Mesenchymal stem cell (in vitro differentiated cells and primary cell): ENCODE measurements at regions not wholly inside any gene's neighbourhood (a gene's known extent, or its start where the extent isn't known, plus 50 kb on each side); places are given as distances from the start of the nearest gene placed in this dataset.
"Not testable (repeated sequence)": the region's sequence is repeated elsewhere in the genome, so short reads cannot be mapped to it uniquely, and the experiment has no call there.

Experiments
- DNase-seq: peaks from one replicate; pipeline ENCODE4 v3.0.0-alpha.2; 2013
- H2AFZ ChIP-seq: one replicate; pipeline ENCODE4 v1.6.1; 2013; ENCODE audit warnings: low read depth, mild to moderate bottlenecking, control low read depth, inconsistent platforms, low read length, moderate library complexity
- H2AK5ac ChIP-seq: 2 replicates; pipeline ENCODE4 v1.6.1; 2013; ENCODE audit warnings: low read length, moderate library complexity, mild to moderate bottlenecking, inconsistent platforms; ENCODE audit not compliant: severe bottlenecking
- H2BK120ac ChIP-seq: one replicate; pipeline ENCODE4 v1.6.1; 2013; ENCODE audit warnings: low read depth, mild to moderate bottlenecking, inconsistent platforms, low read length, moderate library complexity
- H2BK12ac ChIP-seq, 2 experiments: one replicate each; pipeline ENCODE4 v1.6.1; 2013; ENCODE audit warnings: inconsistent platforms in 2 of 2, low read length in 2 of 2, mild to moderate bottlenecking in 2 of 2, moderate library complexity in 2 of 2, control low read depth in 1 of 2
- H2BK15ac ChIP-seq: one replicate; pipeline ENCODE4 v1.6.1; 2013; ENCODE audit warnings: mild to moderate bottlenecking, low read depth, inconsistent platforms; ENCODE audit not compliant: poor library complexity, severe bottlenecking
- H2BK5ac ChIP-seq: 2 replicates; pipeline ENCODE4 v1.6.1; 2013; ENCODE audit warnings: low read depth, mild to moderate bottlenecking, low read length, control low read depth, inconsistent platforms; ENCODE audit not compliant: poor library complexity, severe bottlenecking
- H3K14ac ChIP-seq, 2 experiments: one replicate each; pipeline ENCODE4 v1.6.1; 2013; ENCODE audit warnings: inconsistent platforms in 2 of 2, low read length in 2 of 2, control low read depth in 1 of 2, mild to moderate bottlenecking in 1 of 2, moderate library complexity in 1 of 2
- H3K18ac ChIP-seq, 2 experiments: one replicate each; pipeline ENCODE4 v1.6.1; 2013; ENCODE audit warnings: inconsistent platforms in 2 of 2, low read length in 2 of 2, control low read depth in 1 of 2, low read depth in 1 of 2, mild to moderate bottlenecking in 1 of 2
- H3K23ac ChIP-seq, 2 experiments: one replicate each; pipeline ENCODE4 v1.6.1; 2013; ENCODE audit warnings: inconsistent platforms in 2 of 2, low read length in 2 of 2, mild to moderate bottlenecking in 2 of 2, moderate library complexity in 2 of 2, control low read depth in 1 of 2
- H3K27ac ChIP-seq: 2 replicates; pipeline ENCODE4 v1.5.1; 2013; ENCODE audit warnings: mild to moderate bottlenecking, moderate library complexity, low read length, control low read depth, inconsistent platforms; ENCODE audit not compliant: poor library complexity, severe bottlenecking
- H3K27me3 ChIP-seq, 2 experiments: 2 replicates each; pipeline versions ENCODE4 v1.6.1 to v1.7.0; 2013; ENCODE audit warnings: low read length in 2 of 2, mild to moderate bottlenecking in 2 of 2, moderate library complexity in 2 of 2, control low read depth in 1 of 2, inconsistent platforms in 1 of 2; ENCODE audit not compliant: control insufficient read depth in 1 of 2, insufficient read depth in 1 of 2
- H3K36me3 ChIP-seq, 2 experiments: 2 replicates each; pipeline versions ENCODE4 v1.6.1 to v1.7.0; 2013; ENCODE audit warnings: low read length in 2 of 2, control low read depth in 1 of 2, inconsistent platforms in 1 of 2, low read depth in 1 of 2, mild to moderate bottlenecking in 1 of 2; ENCODE audit not compliant: insufficient read depth in 2 of 2, control insufficient read depth in 1 of 2
- H3K4ac ChIP-seq, 2 experiments: one replicate each; pipeline ENCODE4 v1.6.1; 2013; ENCODE audit warnings: inconsistent platforms in 2 of 2, low read length in 2 of 2, mild to moderate bottlenecking in 2 of 2, moderate library complexity in 2 of 2, control low read depth in 1 of 2, low read depth in 1 of 2
- H3K4me1 ChIP-seq: 2 replicates; pipeline ENCODE4 v1.6.1; 2013; ENCODE audit warnings: low read depth, low read length, control low read depth; ENCODE audit not compliant: control insufficient read depth, insufficient read depth
- H3K4me2 ChIP-seq: 2 replicates; pipeline ENCODE4 v1.6.1; 2013; ENCODE audit warnings: low read length, mild to moderate bottlenecking, inconsistent platforms; ENCODE audit not compliant: poor library complexity, severe bottlenecking
- H3K4me3 ChIP-seq, 2 experiments: 2 replicates each; pipeline versions ENCODE4 v1.5.1 to v1.7.0; 2013; ENCODE audit warnings: low read length in 2 of 2, mild to moderate bottlenecking in 2 of 2, control low read depth in 1 of 2, low read depth in 1 of 2; ENCODE audit not compliant: insufficient read depth in 1 of 2
- H3K79me1 ChIP-seq: replicated peaks from 2 replicates; pipeline ENCODE4 v1.6.1; 2013; ENCODE audit warnings: mild to moderate bottlenecking, control low read depth, low read length, inconsistent platforms; ENCODE audit not compliant: poor library complexity, severe bottlenecking
- H3K9ac ChIP-seq: 2 replicates; pipeline ENCODE4 v1.7.0; 2013; ENCODE audit warnings: mild to moderate bottlenecking, low read length, moderate library complexity
- H3K9me3 ChIP-seq: 2 replicates; pipeline ENCODE4 v1.7.0; 2013; ENCODE audit warnings: mild to moderate bottlenecking, low read length; ENCODE audit not compliant: control insufficient read depth
- H4K8ac ChIP-seq: one replicate; pipeline ENCODE4 v1.6.1; 2013; ENCODE audit warnings: inconsistent platforms, mild to moderate bottlenecking, low read length, moderate library complexity
- H4K91ac ChIP-seq: one replicate; pipeline ENCODE4 v1.6.1; 2013; ENCODE audit warnings: mild to moderate bottlenecking, low read length, inconsistent platforms
- WGBS: methylation state at CpG from one replicate; pipeline ENCODE4 v1.1.7; 2013; ENCODE audit warnings: mixed read lengths; 5-methylcytosine and 5-hydroxymethylcytosine counted together

DNA sequence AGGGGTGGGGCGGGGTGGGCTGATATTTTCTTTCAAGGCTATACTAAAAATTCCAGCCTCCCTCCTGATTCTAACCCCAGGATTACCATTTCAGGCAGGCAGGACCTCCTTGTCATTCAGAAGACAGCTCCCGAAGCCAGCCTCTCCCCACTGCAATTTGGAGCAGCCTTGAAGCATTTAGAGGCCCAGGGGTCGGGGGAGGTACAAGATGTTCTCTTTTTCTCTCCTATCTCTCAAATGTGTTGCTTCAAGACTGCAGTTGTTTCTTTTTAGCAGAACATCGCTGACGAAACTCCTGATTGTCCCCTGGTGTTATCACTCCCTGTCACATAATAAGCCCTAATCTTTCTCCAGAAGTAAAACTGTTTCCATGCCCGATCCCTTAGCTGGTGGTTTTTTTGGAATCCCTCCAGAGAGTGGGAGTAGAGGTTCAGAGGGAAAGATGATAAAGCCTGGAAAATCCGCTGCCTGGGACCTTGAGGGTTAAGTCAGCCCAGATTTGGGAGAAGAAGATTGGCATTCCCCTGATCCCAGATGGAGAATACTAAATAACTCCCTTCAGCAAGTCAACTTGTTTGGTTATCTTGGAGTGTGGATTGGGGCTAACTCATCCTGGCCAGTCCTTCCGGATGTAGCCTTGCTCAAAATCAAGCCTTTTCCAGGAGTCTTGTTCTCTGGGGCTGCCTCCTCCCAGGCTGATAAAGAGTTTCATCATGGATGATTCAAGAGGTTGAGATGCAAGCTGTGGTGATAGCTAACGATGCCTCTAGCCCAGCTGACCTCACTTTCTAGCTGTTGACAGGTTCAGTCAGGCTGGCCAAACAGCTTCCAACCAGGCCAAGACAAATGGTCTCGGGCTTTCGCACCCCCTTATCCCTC is 71.3 kb downstream of the SOX9 start:
- Histone ChIP-seq H3K9ac (peak overlapping the region; percentile 68), H3K4ac (no peak overlapping the region), H3K79me1 (no peaks in the 10 kb centered on the region), H2BK120ac (no peak overlapping the region), H4K8ac (no peak overlapping the region), H3K14ac (no peak overlapping the region), H2BK5ac (no peak overlapping the region), H3K23ac (no peak overlapping the region), H3K18ac (no peak overlapping the region), H3K4me3 (peak overlapping the region in 1 of 2 experiments; percentile 41), H3K4me1 (no peaks in the 10 kb centered on the region), H3K27ac (no peak overlapping the region), H2AFZ (no peak overlapping the region), H3K4me2 (no peak overlapping the region), H2AK5ac (no peak overlapping the region), H3K9me3 (no peaks in the 10 kb centered on the region), H2BK12ac (no peak overlapping the region), H3K36me3 (no peaks in the 10 kb centered on the region), H4K91ac (no peak overlapping the region), H3K27me3 (no peaks in the 10 kb centered on the region), H2BK15ac (no peak overlapping the region)
- 67% methylated on average over 10 of the region's 11 CpGs for WGBS
- peak; percentile 18 for DNase-seq

DNA sequence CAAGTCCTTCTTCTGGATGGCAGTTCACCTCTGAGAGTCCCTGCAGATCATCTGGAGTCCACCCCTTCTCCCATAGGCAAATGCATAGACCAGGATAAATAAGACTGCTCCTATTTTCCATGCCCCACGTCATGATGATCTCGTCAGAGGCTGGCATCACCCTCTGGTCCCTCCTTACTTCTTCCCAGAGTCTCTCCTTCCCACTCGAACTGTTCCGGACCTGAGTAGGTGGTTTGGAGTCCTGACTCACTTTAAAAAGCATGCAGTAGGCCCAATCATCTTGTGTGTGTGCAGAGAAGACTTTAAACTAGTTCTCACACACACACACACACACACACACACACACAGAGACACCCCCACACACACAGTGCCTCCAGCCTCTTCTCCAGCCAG is 72.0 kb downstream of the SOX9 start:
- H3K4me1 ChIP-seq = no peaks in the 10 kb centered on the region
- H2AK5ac ChIP-seq = no peak overlapping the region
- no peaks in the 10 kb centered on the region for H3K9me3 ChIP-seq
- no peaks in the 10 kb centered on the region for H3K79me1 ChIP-seq
- WGBS = no CpG with 5 or more reads among the region's 4 CpGs
- no peak overlapping the region for H2BK5ac ChIP-seq
- H3K4ac ChIP-seq = no peak overlapping the region
- no peak for DNase-seq
- H3K9ac ChIP-seq = peak overlapping the region; percentile 52
- H2BK12ac ChIP-seq = no peak overlapping the region
- H3K18ac ChIP-seq = no peak overlapping the region
- H4K91ac ChIP-seq = no peak overlapping the region
- no peak overlapping the region for H2AFZ ChIP-seq
- no peak overlapping the region for H2BK15ac ChIP-seq
- H3K4me3 ChIP-seq = no peak overlapping the region
- no peak overlapping the region for H3K4me2 ChIP-seq
- no peak overlapping the region for H3K14ac ChIP-seq
- no peak overlapping the region for H3K23ac ChIP-seq
- no peak overlapping the region for H3K27ac ChIP-seq
- H3K27me3 ChIP-seq = no peaks in the 10 kb centered on the region
- H4K8ac ChIP-seq = no peak overlapping the region
- H3K36me3 ChIP-seq = no peaks in the 10 kb centered on the region
- H2BK120ac ChIP-seq = no peak overlapping the region

DNA sequence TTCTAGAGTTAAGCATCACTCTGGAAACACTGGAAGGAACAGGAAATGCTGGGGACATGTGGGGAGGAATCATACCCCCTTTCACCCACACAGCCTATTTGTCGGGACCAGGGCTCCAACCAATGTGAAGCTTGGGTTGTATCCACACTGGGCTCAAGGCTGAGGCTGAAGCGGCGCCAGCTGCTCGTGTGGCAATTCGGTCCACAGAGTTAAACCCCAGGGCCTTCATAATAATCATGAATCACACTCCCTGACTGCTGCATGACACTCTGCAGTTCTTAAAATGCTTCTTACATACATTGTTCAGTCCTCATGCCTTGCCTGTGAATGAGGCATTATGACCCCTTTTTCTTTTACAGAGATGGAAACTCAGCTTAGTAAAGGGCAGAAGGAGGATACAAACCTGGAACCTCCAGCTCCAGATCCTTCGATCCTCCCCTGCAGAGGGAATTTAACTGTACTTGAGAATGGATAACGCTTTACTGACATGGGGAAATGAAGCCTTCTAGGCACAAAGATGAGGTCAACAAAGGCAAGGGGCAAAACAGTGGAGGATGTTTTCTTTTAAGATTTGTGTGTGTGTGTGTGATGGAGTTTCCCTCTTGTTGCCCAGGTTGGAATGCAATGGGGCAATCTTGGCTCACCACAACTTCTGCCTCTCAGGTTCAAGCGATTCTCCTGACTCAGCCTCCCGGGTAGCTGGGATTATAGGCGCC is 72.7 kb downstream of the SOX9 start:
- H2AFZ ChIP-seq = no peak overlapping the region
- no peak overlapping the region for H2BK15ac ChIP-seq
- H2BK5ac ChIP-seq = no peak overlapping the region
- no peak overlapping the region for H3K4me2 ChIP-seq
- no peak overlapping the region for H2BK120ac ChIP-seq
- no peak overlapping the region for H4K8ac ChIP-seq
- peak overlapping the region; percentile 52 for H3K9ac ChIP-seq
- H3K18ac ChIP-seq = no peak overlapping the region
- H3K27me3 ChIP-seq = no peaks in the 10 kb centered on the region
- H3K23ac ChIP-seq = no peak overlapping the region
- no peak overlapping the region for H2AK5ac ChIP-seq
- H3K27ac ChIP-seq = no peak overlapping the region
- no peak overlapping the region for H3K14ac ChIP-seq
- H3K9me3 ChIP-seq = no peaks in the 10 kb centered on the region
- no peak overlapping the region for H3K4me3 ChIP-seq
- no peak for DNase-seq
- 88% methylated on average over 10 of the region's 10 CpGs for WGBS
- H3K79me1 ChIP-seq = no peaks in the 10 kb centered on the region
- no peak overlapping the region for H2BK12ac ChIP-seq
- no peak overlapping the region for H3K4ac ChIP-seq
- no peaks in the 10 kb centered on the region for H3K36me3 ChIP-seq
- no peak overlapping the region for H4K91ac ChIP-seq
- peaks cover 1% of the 10 kb centered on the region for H3K4me1 ChIP-seq

DNA sequence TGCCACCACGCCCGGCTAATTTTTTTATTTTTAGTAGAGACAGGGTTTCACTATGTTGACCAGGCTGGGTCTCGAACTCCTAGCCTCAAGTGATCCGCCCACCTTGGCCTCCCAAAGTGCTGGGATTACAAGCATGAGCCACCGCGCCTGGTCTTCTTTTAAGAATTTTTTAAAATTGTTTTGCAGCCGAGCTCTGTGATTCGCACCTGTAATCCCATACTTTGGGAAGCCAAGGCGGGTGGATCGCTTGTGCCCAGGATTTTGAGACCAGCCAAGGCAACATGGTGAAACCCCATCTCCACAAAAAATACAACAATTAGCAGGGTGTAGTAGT is 73.3 kb downstream of the SOX9 start:
- H3K79me1 ChIP-seq, DNase-seq, H3K9ac ChIP-seq, H3K14ac ChIP-seq, H3K36me3 ChIP-seq, H3K4me2 ChIP-seq, H3K4ac ChIP-seq, H3K23ac ChIP-seq, H4K91ac ChIP-seq, H4K8ac ChIP-seq, H3K18ac ChIP-seq, H2BK5ac ChIP-seq, H3K4me1 ChIP-seq, H3K4me3 ChIP-seq, H2BK120ac ChIP-seq, H2AK5ac ChIP-seq, H2BK15ac ChIP-seq, H3K9me3 ChIP-seq, H2BK12ac ChIP-seq, H2AFZ ChIP-seq, H3K27ac ChIP-seq, H3K27me3 ChIP-seq: not testable (repeated sequence)
- WGBS = 93% methylated on average over 8 of the region's 10 CpGs
